Heart left ventricle (tissue), 13 donors: ENCODE measurements at regions not wholly inside any gene's neighbourhood (a gene's known extent, or its start where the extent isn't known, plus 50 kb on each side); places are given as distances from the start of the nearest gene placed in this dataset.

Experiments used
- POLR2A ChIP-seq, 2 donors: fragments of 450-650 bp; IDR thresholded peaks; one replicate each; pipeline ENCODE4 v1.6.1; 2017; ENCODE audit warnings: antibody characterized with exemption in 2 of 2, mild to moderate bottlenecking in 2 of 2, moderate library complexity in 2 of 2
- TF ChIP-seq, protein P1 (sequence below), 12 donors: fragments of 200-600 bp; sonication (generic) in 4 of 12; IDR thresholded peaks; one replicate each; pipeline versions ENCODE4 v1.5.0 to v1.8.0; 2018 to 2022; ENCODE audit warnings: antibody characterized with exemption in 12 of 12, mild to moderate bottlenecking in 5 of 12
- donor health status: ischemic (EF 13 %, LVEDD 7.1; RV severe dilation, severe dysfunction).
- donor health status: DM: no; HTN: yes; CAD: no.
- donor health status: DM: no; HTN: no; CAD: no.
- donor health status: ischemic (EF 25% LVEDD 6.9; RV normal size, moderate dysfunction).
- donor health status: ischemic (EF 25% LVEDD 5.7; RV mildly dilated, moderate dysfunction).
- donor health status: ischemic (EF 35%, LVEDD 5.7; RV mildly dilated, moderate dysfunction).
- donor health status: nonischemic (EF 11% LVEDD 7.7; RV severe dilation, severe dysfunction).
- donor health status: DM: yes; HTN: yes; CAD: no.
- donor health status: PGD.
- donor health status: ischemic (EF 29% LVEDD 5.4; RV normal size, mild dysfunction).
- donor health status: nonischemic (EF 23%, LVEDD 6.1; RV moderate dilation, normal function).

DNA sequence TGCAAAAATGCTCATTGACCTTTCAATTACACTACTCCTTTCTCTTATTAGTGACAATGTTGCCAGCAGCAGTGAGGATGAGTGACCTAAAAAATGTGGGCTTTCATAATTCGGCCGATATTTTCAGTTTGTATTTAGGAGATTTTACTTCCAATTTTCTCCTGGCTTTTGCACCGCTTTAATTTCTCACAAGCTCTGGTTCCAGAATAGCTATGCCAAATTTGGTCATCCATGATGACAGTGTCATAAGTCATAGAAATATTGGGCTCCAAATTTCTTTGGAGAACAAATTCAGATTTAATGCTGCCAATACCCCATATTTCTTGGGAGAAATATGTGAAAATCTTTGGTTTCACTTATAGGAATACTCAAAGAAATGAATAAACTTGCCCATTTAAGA, 187.7 kb upstream of the HCCS start:
- TF ChIP-seq, protein P1, sequence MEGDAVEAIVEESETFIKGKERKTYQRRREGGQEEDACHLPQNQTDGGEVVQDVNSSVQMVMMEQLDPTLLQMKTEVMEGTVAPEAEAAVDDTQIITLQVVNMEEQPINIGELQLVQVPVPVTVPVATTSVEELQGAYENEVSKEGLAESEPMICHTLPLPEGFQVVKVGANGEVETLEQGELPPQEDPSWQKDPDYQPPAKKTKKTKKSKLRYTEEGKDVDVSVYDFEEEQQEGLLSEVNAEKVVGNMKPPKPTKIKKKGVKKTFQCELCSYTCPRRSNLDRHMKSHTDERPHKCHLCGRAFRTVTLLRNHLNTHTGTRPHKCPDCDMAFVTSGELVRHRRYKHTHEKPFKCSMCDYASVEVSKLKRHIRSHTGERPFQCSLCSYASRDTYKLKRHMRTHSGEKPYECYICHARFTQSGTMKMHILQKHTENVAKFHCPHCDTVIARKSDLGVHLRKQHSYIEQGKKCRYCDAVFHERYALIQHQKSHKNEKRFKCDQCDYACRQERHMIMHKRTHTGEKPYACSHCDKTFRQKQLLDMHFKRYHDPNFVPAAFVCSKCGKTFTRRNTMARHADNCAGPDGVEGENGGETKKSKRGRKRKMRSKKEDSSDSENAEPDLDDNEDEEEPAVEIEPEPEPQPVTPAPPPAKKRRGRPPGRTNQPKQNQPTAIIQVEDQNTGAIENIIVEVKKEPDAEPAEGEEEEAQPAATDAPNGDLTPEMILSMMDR (IDR thresholded peaks at IDR 0.05) = no peak
- no peak for TF ChIP-seq POLR2A (IDR thresholded peaks at IDR 0.05)
